HTR-8/SVneo (cell line): ENCODE measurements at regions not wholly inside any gene's neighbourhood (a gene's known extent, or its start where the extent isn't known, plus 50 kb on each side); places are given as distances from the start of the nearest gene placed in this dataset.

ENCODE experiments used
- DNase-seq: peaks from one replicate; pipeline ENCODE4 v3.0.0; 2011; ENCODE audit warnings: low spot score, mixed read lengths; ENCODE audit not compliant: insufficient read length
- FAIRE-seq: peaks from 2 replicates; lab custom pipeline; 2011; peaks lifted over from hg19 to GRCh38; lab: Jason Lieb, UNC

DNA sequence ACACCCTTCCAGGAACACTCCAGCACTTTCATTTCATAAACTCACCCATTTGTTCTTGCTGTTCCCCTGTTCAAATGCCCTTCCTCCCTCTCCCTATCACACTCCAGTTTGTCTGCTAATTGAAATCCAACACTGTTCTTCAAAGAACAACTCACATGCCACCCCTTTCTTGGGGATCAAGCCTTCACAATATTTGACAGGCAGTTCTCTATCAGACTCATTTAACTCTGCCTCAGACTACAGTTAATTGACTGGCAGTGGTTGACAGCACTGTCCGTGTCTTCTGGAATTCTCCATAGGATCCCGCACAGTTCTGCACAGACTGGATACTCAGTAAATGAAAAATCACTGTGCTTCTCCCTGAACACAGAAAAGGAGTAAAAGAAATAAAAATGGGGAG lies 87.8 kb downstream of the PMP22 start:
- FAIRE-seq (no peak), DNase-seq (no peak)

DNA sequence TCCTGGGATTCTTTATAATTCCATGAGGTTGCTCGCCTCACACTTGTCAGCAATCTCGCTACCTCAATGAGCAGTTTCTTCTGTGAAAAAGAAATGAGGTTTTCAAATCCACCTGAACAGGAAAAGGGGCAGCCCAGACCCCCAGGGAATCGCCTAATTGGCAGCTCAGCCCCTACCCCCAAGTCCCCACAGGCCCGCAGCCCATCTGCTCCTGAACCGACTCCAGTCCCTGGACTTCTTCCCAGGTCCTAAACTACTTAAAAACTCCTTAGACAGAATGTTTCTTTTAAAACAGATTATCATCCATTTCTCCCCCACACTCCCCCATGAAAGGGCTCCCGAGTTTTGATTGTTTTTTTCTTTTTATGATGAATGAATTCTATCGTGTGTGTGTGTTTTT lies 89.8 kb downstream of the PMP22 start:
- no peak for FAIRE-seq
- no peak for DNase-seq

DNA sequence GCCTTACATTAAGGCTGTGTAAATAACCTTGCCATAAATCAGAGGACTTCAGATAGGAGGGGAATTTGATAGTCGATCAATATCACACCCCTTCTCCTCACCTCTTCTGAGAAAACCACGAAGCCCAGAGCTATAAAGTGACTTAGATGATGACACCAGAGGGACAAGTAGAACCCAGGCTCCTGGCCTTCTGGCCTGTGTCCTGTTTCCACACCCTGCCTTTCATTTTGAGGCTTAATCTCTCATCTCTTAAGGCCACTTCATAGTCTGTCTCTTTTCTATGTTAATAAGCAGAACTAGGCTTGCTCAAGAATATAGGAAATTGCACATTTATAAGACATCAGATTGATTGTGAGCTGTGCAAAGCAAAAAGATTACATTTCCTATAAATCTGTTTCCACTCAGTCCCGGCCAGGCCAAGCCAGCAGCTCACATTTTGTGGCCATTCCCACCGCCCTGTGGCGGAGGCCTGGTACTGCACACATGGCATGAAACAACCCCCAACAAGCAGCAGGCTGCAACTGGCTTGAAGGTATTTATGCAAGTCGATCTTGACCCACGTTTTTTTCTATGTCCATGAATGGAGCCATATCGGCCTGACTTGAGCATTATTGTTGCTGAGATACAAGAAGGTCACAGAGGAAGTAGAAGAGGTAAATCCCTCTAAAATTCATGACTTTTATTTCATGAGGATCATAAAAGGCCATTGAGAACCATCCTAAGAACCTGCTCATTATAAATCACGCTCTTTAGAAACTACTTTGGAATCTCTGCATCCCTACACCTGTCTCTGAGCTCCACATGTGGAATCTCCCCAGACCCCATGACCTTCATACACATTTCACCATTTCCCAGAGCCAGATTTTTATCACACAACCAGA lies 93.7 kb downstream of the PMP22 start:
- DNase-seq, result peak; percentile 86

DNA sequence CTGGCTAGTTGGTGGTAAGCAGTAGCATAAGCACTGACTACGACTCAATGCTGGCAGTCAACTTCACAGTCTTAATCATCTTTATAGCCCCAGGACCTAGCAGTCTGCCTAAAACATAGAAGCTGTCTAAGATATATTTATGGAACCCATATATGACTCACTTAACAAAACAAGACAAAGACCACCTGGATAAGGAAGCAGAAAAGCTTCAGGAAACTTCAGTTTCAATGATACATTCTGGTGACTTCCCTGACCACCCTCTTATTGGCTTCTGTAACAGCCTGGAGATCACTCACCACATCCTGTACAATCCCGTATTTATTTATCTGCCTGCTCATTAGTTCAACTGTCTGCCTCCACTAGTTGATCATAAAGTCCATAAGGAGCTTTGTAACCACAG lies 95.5 kb downstream of the PMP22 start:
- peak; percentile 38 for DNase-seq

More for the DNA sequence above, 93.7 kb downstream of the PMP22 start:
- FAIRE-seq, result peak; percentile 97

DNA sequence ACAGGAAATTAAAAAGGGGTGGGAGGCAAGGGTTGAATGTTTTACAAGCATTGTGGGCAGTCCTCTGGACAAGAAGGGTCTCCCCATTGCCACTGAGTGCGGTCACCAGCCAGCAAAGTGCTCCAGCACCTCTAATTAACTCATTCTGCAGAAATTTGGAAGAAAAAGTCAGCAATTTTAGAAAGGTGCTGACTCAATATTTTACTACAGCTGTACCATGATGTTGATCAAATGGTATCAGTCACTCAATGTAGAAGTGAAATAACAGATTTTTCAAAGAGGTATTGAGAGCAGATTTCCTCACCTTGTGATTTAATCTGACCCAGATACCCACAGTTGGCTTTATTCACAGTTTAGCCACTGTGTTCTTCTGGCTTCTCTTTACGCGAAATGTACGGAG lies 96.7 kb downstream of the PMP22 start:
- no peak for DNase-seq
- FAIRE-seq, result no peak

More for the DNA sequence above, 95.5 kb downstream of the PMP22 start:
- peak; percentile 26 for FAIRE-seq

DNA sequence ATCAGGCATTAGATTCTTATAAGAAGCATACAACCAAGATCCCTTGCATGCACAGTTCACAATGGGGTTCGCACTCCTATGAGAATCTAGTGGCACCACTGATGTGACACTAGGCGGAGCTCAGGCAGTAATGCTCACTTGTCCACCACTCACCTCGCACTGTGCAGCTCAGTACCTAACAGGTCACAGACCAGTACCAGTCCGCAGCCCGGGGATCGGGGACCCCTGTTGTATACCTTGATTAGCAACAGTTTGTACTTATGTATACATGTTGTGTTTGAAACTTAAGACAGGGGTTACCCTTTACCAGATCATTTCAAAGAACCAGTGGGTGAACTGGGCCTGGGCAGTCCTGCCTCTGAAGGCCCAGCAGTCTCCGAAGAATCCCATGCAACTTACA lies 103.7 kb downstream of the PMP22 start:
- FAIRE-seq (peak; percentile 46), DNase-seq (no peak)

DNA sequence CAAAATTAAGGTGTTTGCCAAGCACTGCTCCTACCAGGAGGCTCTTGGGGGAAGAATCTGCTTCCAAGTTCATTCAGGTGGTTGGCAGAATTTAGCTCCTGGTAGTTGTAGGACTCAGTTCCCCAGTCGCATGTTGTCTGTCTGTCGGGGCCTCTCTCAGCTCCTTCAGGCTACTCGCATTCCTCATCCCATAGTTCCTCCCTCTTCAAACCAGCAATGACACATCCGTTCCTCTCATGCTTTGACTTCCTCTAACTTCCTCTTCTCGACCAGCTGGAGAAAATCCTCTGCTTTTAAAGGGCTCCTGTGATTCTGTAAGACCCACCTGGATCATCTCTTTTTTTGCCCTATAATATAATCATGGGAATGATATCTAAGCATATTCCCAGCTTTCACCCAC lies 108.1 kb downstream of the PMP22 start:
- DNase-seq (no peak), FAIRE-seq (peak; percentile 52)

DNA sequence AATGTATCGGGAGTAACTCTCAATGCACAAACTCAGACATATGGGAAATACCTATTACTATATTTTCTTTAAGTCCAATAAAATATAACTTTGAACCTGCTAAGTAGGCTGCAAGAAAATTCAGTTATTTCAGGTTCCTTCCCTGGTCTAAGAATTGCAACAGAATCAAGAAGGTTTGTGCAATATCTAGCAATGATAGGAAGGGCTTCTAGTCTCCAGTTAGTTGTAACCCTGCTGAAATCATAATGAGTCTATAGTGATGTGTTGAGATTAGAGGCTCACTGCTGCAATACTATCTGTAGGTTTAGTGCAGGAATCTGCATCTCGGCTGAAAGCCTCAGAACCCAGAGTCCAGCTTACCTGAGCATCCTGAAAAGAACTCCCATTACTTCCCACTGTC lies 110.5 kb downstream of the PMP22 start:
- no peak for FAIRE-seq
- DNase-seq, result no peak

DNA sequence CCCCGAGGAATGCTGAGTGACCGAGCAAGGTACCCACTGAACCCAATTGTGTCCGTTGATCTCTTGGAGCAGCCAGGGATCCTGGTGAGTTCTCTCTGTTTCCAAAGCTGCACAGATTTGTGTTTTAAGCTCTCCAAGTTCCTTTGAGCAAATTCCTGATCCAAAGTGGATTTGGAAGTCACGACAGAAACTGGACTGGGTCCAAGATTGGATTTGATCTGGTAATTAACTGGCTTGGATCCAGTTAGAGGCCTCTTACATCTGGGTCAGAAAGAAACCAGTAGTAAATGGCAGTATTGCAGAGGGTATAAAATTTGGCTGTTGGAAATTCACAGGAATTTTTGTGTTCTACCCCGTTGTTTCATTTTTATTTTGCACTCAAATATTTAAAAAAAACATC lies 119.5 kb downstream of the PMP22 start:
- no peak for FAIRE-seq

DNA sequence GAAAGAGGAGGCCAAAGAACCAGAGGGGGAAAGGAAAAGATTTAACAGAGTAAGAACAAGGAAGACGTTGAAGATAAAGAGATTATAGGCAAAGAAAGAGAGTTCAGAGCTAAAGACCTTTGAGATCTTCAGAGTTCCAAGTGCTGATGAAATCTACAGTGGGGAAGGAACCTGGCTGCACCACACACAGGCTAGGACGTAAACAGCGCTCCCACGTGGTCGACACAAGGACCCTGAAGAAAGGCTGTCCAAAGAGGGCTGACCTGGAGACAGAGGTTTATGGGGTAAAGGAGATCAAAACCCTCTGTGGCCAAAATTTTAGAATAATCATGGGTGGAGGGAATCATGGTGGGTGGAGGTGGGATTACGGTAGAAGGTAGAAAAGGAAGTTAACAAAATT lies 121.6 kb downstream of the PMP22 start:
- DNase-seq (no peak), FAIRE-seq (no peak)

More for the DNA sequence above, 119.5 kb downstream of the PMP22 start:
- no peak for DNase-seq

DNA sequence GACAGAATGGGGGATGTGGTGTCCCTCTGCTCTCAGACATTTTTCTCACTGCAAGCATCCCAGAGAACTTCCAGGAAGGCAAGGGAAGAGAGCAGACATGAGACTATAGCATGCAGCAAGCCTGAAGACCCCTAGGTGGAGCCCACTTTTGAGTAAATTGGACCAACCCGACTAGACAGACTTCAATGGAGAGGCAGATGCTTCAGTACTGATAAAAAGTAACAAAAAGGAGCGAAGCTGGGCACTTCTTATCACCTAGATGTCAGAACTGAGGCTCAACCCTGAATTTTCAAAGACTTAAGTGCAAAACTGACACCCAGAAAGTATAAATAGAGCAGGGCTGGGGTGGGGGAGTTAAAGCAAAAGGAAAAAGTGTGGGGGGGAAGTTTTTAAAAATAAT lies 130.8 kb downstream of the PMP22 start:
- FAIRE-seq (no peak), DNase-seq (no peak)

DNA sequence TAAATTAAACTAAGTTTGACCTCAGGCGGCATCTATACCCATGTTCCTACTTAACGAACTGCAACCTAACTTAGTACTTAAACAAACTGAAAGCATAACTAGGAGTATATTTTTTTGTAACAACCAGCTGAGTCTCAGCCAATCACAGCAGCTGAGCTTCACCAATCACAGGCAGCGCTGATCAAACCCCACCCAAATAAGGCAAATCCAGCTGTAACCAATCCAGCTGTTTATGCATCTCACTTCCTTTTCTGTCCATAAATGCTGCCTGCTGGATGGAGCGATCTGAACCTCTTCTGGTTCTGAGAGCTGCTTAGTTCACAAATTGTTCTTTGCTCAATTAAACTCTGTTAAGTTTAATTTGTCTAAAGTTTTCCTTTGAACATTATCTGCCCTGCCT lies 131.3 kb downstream of the PMP22 start:
- FAIRE-seq (peak; percentile 49), DNase-seq (no peak)

DNA sequence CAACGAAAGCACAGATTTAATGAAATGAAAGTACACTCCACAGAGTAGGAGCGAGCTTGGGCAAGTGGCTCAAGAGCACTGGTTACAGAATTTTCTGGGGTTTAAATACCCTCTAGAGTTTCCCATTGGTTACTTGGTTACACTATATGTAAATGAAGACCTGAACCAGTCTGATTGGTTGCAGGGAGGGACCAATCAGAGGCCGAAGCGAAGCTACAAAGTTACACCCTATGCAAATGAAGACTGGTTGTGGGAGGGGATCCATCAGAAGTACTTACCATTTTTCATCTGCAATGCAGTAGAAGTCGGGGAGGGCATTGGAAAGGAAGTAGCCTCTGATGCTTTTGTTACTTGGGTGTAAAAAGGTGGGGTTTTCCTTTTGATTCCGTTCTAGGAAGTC lies 132.0 kb downstream of the PMP22 start:
- no peak for FAIRE-seq
- no peak for DNase-seq

DNA sequence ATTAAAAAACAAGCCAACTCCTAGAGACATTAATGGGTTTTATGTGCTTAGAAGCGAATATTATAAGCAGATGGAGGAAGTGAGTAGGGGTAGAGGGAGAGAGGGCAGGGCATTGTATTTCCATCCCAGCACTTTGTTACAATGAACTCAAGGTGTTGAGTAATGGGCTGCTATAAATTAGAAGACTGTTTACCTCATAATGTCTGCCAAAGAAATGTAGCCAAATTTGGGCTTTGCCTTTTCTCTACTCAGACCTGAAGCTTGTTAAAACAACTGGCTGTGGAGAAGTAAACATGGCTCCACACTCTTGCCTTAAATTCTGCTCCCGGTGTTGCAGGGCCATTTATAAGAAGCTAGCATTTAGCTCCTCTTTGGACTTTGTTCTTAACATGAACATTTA lies 134.7 kb downstream of the PMP22 start:
- DNase-seq (no peak), FAIRE-seq (no peak)

DNA sequence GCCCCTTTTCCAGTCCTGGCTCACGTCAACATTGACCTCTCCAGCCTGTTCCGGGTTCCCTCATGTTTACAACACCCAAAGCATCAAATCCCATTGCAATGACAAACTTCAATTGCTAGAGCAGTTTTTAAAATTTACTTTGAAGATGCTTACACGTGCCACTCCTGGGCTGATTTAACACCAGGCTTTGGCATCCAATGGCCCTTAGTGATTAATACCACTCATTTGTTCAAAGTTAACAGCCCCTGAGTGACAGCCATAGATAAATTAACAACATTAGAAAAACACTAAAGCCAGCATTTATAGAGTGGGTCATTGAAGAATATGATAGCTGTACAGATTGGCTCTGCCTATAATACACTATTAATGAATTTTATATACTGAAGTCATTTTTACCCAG lies 135.1 kb downstream of the PMP22 start:
- no peak for FAIRE-seq
- no peak for DNase-seq

DNA sequence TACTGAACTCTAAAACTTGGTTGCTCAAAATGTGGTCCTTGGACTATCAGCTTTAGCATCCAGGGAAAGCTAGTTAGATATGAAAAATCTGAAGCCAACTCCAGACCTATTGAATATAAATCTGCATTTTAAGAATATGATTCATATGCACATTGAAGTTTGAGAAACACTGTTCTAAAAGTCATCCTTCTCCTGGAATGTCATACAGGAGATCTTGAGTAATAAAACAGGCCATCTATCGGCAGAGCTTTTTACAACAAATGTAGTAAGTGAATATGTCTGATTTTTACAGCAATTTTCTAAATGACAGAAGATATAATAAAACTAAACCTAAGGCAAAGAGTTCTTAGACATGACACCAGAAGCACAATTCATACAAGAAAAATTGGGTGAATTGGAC lies 140.4 kb downstream of the PMP22 start:
- FAIRE-seq (no peak), DNase-seq (no peak)

DNA sequence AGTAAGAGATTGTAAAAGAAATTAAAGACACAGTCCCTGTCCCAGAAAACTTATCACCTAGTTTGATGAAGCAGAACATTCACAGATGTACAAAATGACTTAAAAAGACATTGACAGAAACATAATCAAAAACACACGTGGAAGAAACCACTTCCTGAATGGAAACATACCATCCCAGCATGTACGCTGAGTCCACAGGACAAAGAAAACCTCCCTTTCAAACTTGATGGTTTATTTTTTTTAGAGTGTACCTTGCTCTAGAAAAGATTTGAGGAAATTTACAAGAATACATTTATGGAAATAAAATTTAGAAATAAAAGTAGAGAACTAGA lies 140.9 kb downstream of the PMP22 start:
- DNase-seq (no peak), FAIRE-seq (no peak)

DNA sequence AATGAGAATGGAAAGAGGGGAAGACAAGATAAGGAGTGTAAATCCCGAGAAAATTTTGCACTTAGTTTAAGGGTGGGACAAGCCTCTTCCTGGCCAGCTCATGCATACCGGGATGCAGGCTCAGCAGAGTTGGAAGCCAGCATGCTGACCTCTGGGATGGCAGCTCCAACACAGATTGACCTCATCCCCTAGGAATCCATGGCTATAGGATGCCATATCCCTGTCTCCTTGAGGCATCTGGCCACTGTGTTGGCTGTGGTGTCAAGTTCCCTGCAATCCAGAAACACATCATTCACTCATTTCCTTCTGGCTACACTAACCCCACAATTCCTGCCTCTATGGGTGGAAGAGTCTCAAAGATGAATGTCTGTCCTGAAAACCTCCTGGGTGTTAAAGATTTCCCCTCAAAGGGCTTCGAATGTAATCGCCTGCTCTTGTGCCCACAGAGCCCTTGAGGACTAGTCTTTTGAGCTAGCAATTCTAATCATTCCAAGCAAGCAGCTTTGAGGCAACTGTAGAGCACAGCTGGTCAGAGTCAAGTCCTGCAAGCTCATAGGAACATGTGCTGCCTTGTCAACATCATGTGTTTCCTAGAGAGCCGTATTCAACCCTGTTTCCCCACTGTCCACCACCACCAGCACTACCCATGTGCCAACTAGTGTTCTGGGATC lies 141.4 kb downstream of the PMP22 start:
- FAIRE-seq (peak; percentile 98), DNase-seq (peak; percentile 83)

DNA sequence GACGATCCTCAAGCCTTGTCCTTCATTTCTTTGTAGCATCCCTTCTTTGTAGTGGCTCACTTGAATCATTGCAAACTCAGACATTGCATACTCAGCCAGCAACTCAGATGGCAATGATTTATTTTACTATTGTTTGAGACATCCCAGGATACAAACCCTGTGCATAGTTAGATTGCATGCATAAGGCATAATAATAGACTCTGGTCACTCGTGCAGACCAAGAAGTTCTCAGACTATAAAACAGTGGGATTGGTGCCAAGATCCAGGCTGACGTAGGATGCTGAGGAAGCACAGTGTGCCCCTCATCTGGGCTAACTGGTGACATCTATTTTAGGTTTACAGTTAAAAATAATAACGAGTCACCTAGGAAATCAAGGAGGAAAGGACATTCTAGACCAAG lies 142.3 kb downstream of the PMP22 start:
- FAIRE-seq, result no peak
- no peak for DNase-seq

DNA sequence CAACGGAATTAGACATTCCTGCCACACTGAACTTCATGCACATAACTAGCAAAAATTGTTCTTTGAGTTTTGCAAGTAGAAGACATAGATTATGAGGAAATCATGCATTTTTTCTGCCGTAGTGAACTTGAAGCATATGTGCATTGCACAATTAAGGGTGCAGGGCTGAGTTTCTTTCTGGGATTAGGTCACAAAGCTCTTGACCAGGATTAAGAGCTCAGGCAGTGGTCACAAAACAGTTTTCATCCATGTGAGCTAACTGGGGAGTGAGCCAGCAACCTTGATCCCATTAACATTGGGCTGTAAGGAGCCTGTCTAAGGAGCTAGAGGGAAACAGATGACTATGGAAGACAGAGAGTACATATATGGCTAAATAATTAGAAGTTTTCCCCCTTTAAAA lies 143.7 kb downstream of the PMP22 start:
- DNase-seq, result no peak

DNA sequence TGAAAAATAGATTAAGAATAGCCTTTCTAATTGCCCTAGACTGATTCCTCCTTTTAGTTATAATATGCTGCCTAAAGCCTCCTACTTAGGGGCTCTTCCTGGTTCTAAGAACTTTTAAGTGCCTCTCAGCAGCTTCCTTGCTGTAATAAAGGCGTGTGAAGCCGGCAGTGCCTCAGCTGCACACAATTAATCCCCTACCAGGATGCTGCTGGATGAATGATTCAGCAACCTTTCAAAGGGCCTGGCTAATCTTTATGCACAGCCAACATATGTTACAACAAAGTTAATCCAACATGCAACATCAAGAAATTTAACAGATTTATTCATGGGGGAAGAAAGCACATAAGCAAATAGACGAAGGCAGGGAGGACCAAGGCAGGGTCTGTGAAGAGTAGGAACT lies 145.2 kb downstream of the PMP22 start:
- FAIRE-seq (no peak), DNase-seq (no peak)

More for the DNA sequence above, 143.7 kb downstream of the PMP22 start:
- no peak for FAIRE-seq

DNA sequence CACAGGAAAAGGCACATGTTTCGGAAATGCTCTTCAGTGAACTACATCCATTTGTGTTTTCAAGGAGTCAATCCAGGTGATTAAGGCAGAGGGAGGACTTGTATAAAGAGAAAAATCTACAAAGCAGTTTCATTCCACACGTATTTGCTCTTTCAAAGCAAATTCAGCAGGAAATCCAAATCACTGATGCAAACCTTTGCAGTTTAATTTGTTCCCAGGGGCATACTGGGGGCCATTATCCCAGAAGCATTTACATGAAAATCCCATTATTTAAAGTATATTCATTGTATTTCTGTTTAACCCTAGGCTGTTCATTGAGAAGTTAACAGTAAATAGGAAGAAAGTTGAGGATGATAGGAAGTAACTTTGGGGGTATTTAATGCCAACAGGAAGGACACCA lies 147.9 kb downstream of the PMP22 start:
- FAIRE-seq, result no peak
- DNase-seq, result no peak
